ENCODE measurements at regions not wholly inside any gene's neighbourhood (a gene's known extent, or its start where the extent isn't known, plus 50 kb on each side); places are given as distances from the start of the nearest gene placed in this dataset.
"Not testable (repeated sequence)": the region's sequence is repeated elsewhere in the genome, so short reads cannot be mapped to it uniquely, and the experiment has no call there.

- no peak for DNase-seq (ENCODE audit: low spot score)
- H3K36me3 Mint-ChIP-seq (ENCODE audit: low read depth) = no peaks in the 10 kb centered on the region
- no peaks in the 10 kb centered on the region for H3K27me3 Mint-ChIP-seq (ENCODE audit: low read depth)
- no peaks in the 10 kb centered on the region for H3K4me1 Mint-ChIP-seq (ENCODE audit: low read depth)
- no peak for TF ChIP-seq CTCF (IDR thresholded peaks at IDR 0.05)
- no peak overlapping the region for H3K27ac Mint-ChIP-seq (ENCODE audit: unreplicated experiment)
- H3K4me3 Mint-ChIP-seq (ENCODE audit: unreplicated experiment) = no peak overlapping the region
- H3K9me3 Mint-ChIP-seq (ENCODE audit: low read depth) = peaks cover 20% of the 10 kb centered on the region
These were observed 225.4 kb upstream of the GLRA2 start for GRCh38 chrX:14303891-14304290.

- not testable (repeated sequence) for H3K4me1 Mint-ChIP-seq (ENCODE audit: low read depth); H3K4me3 Mint-ChIP-seq (ENCODE audit: unreplicated experiment); DNase-seq (ENCODE audit: low spot score); H3K36me3 Mint-ChIP-seq (ENCODE audit: low read depth); H3K27ac Mint-ChIP-seq (ENCODE audit: unreplicated experiment); H3K27me3 Mint-ChIP-seq (ENCODE audit: low read depth)
- peaks cover 16% of the 10 kb centered on the region for H3K9me3 Mint-ChIP-seq (ENCODE audit: low read depth)
These were observed 226.8 kb upstream of the GLRA2 start for GRCh38 chrX:14302561-14302960.

- H3K4me3 Mint-ChIP-seq (ENCODE audit: unreplicated experiment) = no peak overlapping the region
- DNase-seq (ENCODE audit: low spot score) = no peak
- H3K36me3 Mint-ChIP-seq (ENCODE audit: low read depth) = no peaks in the 10 kb centered on the region
- no peak for TF ChIP-seq CTCF (IDR thresholded peaks at IDR 0.05)
- peaks cover 11% of the 10 kb centered on the region for H3K9me3 Mint-ChIP-seq (ENCODE audit: low read depth)
- no peaks in the 10 kb centered on the region for H3K4me1 Mint-ChIP-seq (ENCODE audit: low read depth)
- no peak overlapping the region for H3K27ac Mint-ChIP-seq (ENCODE audit: unreplicated experiment)
- H3K27me3 Mint-ChIP-seq (ENCODE audit: low read depth) = no peaks in the 10 kb centered on the region
These were observed 229.0 kb upstream of the GLRA2 start for GRCh38 chrX:14300376-14300775.

- peaks cover 22% of the 10 kb centered on the region for H3K9me3 Mint-ChIP-seq (ENCODE audit: low read depth)
- no peak overlapping the region for H3K27ac Mint-ChIP-seq (ENCODE audit: unreplicated experiment)
These were observed 233.9 kb upstream of the GLRA2 start for GRCh38 chrX:14295426-14295825.

GRCh38 chrX:14291666-14292500 is 237.5 kb upstream of the GLRA2 start:
- TF ChIP-seq CTCF (IDR thresholded peaks at IDR 0.05) = no peak
- peaks cover 3% of the 10 kb centered on the region for H3K4me1 Mint-ChIP-seq (ENCODE audit: low read depth)
- no peak overlapping the region for H3K27ac Mint-ChIP-seq (ENCODE audit: unreplicated experiment)
- no peak overlapping the region for H3K4me3 Mint-ChIP-seq (ENCODE audit: unreplicated experiment)
- DNase-seq (ENCODE audit: low spot score) = no peak
- no peaks in the 10 kb centered on the region for H3K27me3 Mint-ChIP-seq (ENCODE audit: low read depth)
- no peaks in the 10 kb centered on the region for H3K36me3 Mint-ChIP-seq (ENCODE audit: low read depth)
- peaks cover 31% of the 10 kb centered on the region for H3K9me3 Mint-ChIP-seq (ENCODE audit: low read depth)

More at GRCh38 chrX:14295426-14295825, 233.9 kb upstream of the GLRA2 start:
- DNase-seq (ENCODE audit: low spot score) = no peak
- Mint-ChIP-seq H3K4me1 (ENCODE audit: low read depth) (peaks cover 1% of the 10 kb centered on the region), H3K27me3 (ENCODE audit: low read depth) (no peaks in the 10 kb centered on the region), H3K4me3 (ENCODE audit: unreplicated experiment) (no peak overlapping the region), H3K36me3 (ENCODE audit: low read depth) (no peaks in the 10 kb centered on the region)
- TF ChIP-seq CTCF (IDR thresholded peaks at IDR 0.05) = no peak

GRCh38 chrX:14290335-14290734 is 239.0 kb upstream of the GLRA2 start:
- H3K36me3 Mint-ChIP-seq (ENCODE audit: low read depth) = no peaks in the 10 kb centered on the region
- DNase-seq (ENCODE audit: low spot score) = no peak
- no peak overlapping the region for H3K27ac Mint-ChIP-seq (ENCODE audit: unreplicated experiment)
- H3K4me3 Mint-ChIP-seq (ENCODE audit: unreplicated experiment) = no peak overlapping the region
- no peaks in the 10 kb centered on the region for H3K27me3 Mint-ChIP-seq (ENCODE audit: low read depth)
- H3K4me1 Mint-ChIP-seq (ENCODE audit: low read depth) = peaks cover 3% of the 10 kb centered on the region
- H3K9me3 Mint-ChIP-seq (ENCODE audit: low read depth) = peaks cover 27% of the 10 kb centered on the region
- no peak for TF ChIP-seq CTCF (IDR thresholded peaks at IDR 0.05)

All from chondrocyte (in vitro differentiated cells).